NT2/D1 (cell line): ENCODE measurements at regions not wholly inside any gene's neighbourhood (a gene's known extent, or its start where the extent isn't known, plus 50 kb on each side); places are given as distances from the start of the nearest gene placed in this dataset.

ENCODE experiments used
- DNase-seq: peaks from one replicate; pipeline ENCODE4 v3.0.0-alpha.2; 2011; ENCODE audit warnings: low read depth, low spot score
- H3K27me3 ChIP-seq: 2 replicates; pipeline ENCODE4 v1.6.0; 2011; ENCODE audit warnings: mild to moderate bottlenecking; ENCODE audit not compliant: insufficient read length, insufficient read depth
- H3K36me3 ChIP-seq: 2 replicates; pipeline ENCODE4 v1.6.1; 2011; ENCODE audit warnings: mild to moderate bottlenecking, low read length, mixed read lengths; ENCODE audit not compliant: insufficient read depth, insufficient read length
- H3K4me1 ChIP-seq: 2 replicates; pipeline ENCODE4 v1.5.1; 2011; ENCODE audit not compliant: insufficient read depth, insufficient read length
- H3K4me3 ChIP-seq: 2 replicates; pipeline ENCODE4 v1.5.1; 2011; ENCODE audit warnings: low read depth; ENCODE audit not compliant: insufficient read length
- H3K9ac ChIP-seq: 2 replicates; pipeline ENCODE4 v1.6.0; 2011; ENCODE audit warnings: low read depth; ENCODE audit not compliant: insufficient read length
- H3K9me3 ChIP-seq: 2 replicates; pipeline ENCODE4 v1.5.1; 2011; ENCODE audit warnings: mild to moderate bottlenecking, low read length; ENCODE audit not compliant: insufficient read depth
- SUZ12 ChIP-seq: IDR thresholded peaks from 2 replicates; pipeline ENCODE4 v1.6.1; 2011; ENCODE audit not compliant: insufficient read length, insufficient read depth; ENCODE audit errors: extremely low read depth
- YY1 ChIP-seq: IDR thresholded peaks from 2 replicates; pipeline ENCODE4 v1.6.1; 2011; ENCODE audit not compliant: insufficient read length, insufficient read depth
- ZNF274 ChIP-seq: IDR thresholded peaks from 2 replicates; pipeline ENCODE4 v1.6.1; 2011; ENCODE audit warnings: mild to moderate bottlenecking, low read depth, low read length

DNA sequence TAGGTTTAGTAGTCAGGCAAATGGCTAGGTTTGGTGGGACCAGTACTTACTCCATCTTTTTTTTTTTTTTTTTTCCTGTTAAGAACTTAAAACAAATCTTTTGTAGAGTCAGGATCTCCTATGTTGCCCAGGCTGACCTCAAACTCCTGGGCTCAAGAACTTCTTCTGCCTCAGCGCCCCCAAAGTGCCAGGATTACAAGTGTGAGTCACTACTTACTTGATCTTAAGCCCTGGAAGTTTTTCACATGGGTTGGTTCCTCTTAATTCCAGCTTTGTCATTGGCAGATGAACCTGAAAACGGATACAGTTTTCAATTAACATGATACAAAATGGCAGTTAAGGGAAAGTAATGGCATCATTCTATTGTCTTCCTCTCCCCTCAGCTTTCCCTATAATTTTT, 179.4 kb upstream of the JAG1 start:
- H3K9ac ChIP-seq: no peak overlapping the region
- H3K4me3 ChIP-seq: no peak overlapping the region
- no peaks in the 10 kb centered on the region for H3K9me3 ChIP-seq
- H3K4me1 ChIP-seq: no peaks in the 10 kb centered on the region
- no peak for DNase-seq
- H3K27me3 ChIP-seq: no peaks in the 10 kb centered on the region
- no peak for TF ChIP-seq SUZ12
- TF ChIP-seq YY1: no peak
- no peak for TF ChIP-seq ZNF274
- no peaks in the 10 kb centered on the region for H3K36me3 ChIP-seq

GRCh38 chr20:10853731-10854130, 179.9 kb upstream of the JAG1 start:
- TF ChIP-seq SUZ12 (no peak), YY1 (no peak), ZNF274 (no peak)
- no peaks in the 10 kb centered on the region for H3K27me3 ChIP-seq
- H3K4me3 ChIP-seq: no peak overlapping the region
- H3K9me3 ChIP-seq: no peaks in the 10 kb centered on the region
- H3K9ac ChIP-seq: no peak overlapping the region
- DNase-seq: no peak
- no peaks in the 10 kb centered on the region for H3K36me3 ChIP-seq
- H3K4me1 ChIP-seq: no peaks in the 10 kb centered on the region

DNA sequence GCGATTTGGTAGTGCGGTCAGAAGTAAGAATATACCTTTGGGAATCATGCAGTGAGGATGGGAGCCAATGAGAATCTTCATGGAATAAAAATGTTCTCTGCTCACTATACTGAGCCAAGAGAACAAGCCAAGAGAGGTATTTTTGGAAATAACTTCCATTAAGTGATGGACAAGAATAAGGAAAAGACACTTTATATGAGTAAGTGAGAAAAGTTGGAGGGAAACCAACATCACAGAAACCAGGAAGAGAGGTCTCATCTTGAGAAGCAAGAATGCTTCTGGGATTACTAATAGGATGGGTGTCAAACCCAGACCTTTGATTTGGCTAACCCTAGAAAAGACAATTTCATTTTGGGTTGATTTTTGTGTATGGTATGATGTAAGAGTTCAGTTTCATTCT, 181.2 kb upstream of the JAG1 start:
- Histone ChIP-seq H3K27me3 (no peaks in the 10 kb centered on the region), H3K4me1 (no peaks in the 10 kb centered on the region), H3K4me3 (no peak overlapping the region), H3K36me3 (no peaks in the 10 kb centered on the region), H3K9me3 (no peaks in the 10 kb centered on the region), H3K9ac (no peak overlapping the region)
- TF ChIP-seq YY1 (no peak), SUZ12 (no peak), ZNF274 (no peak)
- DNase-seq: no peak

GRCh38 chr20:10855778-10856177, 182.0 kb upstream of the JAG1 start:
- H3K4me3 ChIP-seq: no peak overlapping the region
- DNase-seq: no peak
- H3K4me1 ChIP-seq: no peaks in the 10 kb centered on the region
- no peak overlapping the region for H3K9ac ChIP-seq
- H3K9me3 ChIP-seq: no peaks in the 10 kb centered on the region
- no peaks in the 10 kb centered on the region for H3K36me3 ChIP-seq
- H3K27me3 ChIP-seq: no peaks in the 10 kb centered on the region
- TF ChIP-seq YY1 (no peak), ZNF274 (no peak), SUZ12 (no peak)

GRCh38 chr20:10856237-10857015, 182.6 kb upstream of the JAG1 start:
- H3K27me3 ChIP-seq: no peaks in the 10 kb centered on the region
- no peaks in the 10 kb centered on the region for H3K36me3 ChIP-seq
- TF ChIP-seq ZNF274 (no peak), YY1 (no peak)
- no peaks in the 10 kb centered on the region for H3K4me1 ChIP-seq
- H3K9me3 ChIP-seq: no peaks in the 10 kb centered on the region
- no peak overlapping the region for H3K9ac ChIP-seq
- no peak for DNase-seq
- H3K4me3 ChIP-seq: no peak overlapping the region

DNA sequence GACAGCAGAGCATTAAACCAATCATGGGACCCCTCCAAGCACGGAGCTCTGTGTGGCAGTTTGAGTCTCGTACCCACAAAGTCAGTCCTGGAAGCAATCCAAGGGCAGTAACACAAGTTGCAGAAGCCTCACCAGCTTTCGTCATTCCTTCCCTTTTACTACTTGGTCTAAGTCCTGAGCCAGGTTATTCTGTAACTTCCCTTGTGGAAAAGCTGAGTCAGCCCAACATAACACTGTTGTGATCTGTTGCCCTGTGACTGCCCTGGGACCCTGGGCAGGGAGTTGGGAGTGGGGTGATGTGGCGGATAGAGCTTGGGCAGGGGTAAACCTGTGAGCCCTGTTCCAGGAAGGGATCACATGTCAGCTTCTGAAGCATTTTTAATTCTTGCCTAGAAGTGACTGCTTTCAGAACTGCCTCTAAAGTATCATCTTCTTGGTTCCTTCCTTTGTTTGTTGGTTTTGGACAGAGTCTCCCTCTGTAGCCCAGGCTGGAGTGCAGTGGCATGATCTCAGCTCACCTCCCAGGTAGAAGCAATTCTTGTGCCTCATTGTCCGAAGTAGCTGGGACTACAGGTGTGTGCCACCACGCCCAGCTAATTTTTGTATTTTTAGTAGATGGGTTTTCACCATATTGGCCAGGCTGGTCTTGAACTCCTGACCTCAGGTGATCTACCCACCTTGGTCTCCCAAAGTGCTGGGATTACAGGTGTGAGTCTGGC, 183.7 kb upstream of the JAG1 start:
- no peaks in the 10 kb centered on the region for H3K4me1 ChIP-seq
- H3K9me3 ChIP-seq: no peaks in the 10 kb centered on the region
- no peaks in the 10 kb centered on the region for H3K36me3 ChIP-seq
- no peak for DNase-seq
- no peak for TF ChIP-seq ZNF274
- no peak for TF ChIP-seq YY1
- no peak for TF ChIP-seq SUZ12
- no peak overlapping the region for H3K9ac ChIP-seq
- H3K4me3 ChIP-seq: no peak overlapping the region
- H3K27me3 ChIP-seq: no peaks in the 10 kb centered on the region

DNA sequence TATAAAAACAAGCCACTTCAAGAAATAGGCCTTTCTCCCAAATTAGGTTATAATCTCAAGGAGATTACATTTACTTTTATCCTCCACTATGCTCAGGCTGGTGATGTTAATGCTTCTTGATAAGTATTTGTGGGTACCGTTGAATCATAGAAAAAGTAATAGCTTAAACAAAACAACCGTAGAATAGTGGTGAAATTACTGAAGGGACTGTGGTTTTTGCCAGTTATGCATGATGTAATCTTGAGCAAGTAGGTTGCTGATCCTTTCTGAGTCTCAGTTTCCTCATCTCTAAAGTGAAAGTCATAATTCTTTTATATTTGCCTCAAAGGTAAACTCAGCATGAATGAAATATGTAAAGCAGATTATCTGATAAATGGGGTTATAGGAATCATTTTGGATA, 187.3 kb upstream of the JAG1 start:
- no peak for TF ChIP-seq YY1
- TF ChIP-seq SUZ12: no peak
- no peak for TF ChIP-seq ZNF274
- no peaks in the 10 kb centered on the region for H3K36me3 ChIP-seq
- no peak overlapping the region for H3K4me3 ChIP-seq
- no peaks in the 10 kb centered on the region for H3K27me3 ChIP-seq
- no peaks in the 10 kb centered on the region for H3K4me1 ChIP-seq
- no peak for DNase-seq
- H3K9me3 ChIP-seq: no peaks in the 10 kb centered on the region
- no peak overlapping the region for H3K9ac ChIP-seq
